NCI-H446 (cell line): ENCODE measurements at regions not wholly inside any gene's neighbourhood (a gene's known extent, or its start where the extent isn't known, plus 50 kb on each side); places are given as distances from the start of the nearest gene placed in this dataset.
"Not testable (repeated sequence)": the region's sequence is repeated elsewhere in the genome, so short reads cannot be mapped to it uniquely, and the experiment has no call there.

Experiments
- DNase-seq, 2 experiments: peaks; one replicate each; lab custom pipeline; 2025; lab: John Stamatoyannopoulos, UW

- no peak for DNase-seq
These were observed 1155.2 kb upstream of the CNTN5 start for GRCh38 chr11:97865424-97866012.

GRCh38 chr11:97871816-97872215, 1148.9 kb upstream of the CNTN5 start:
- no peak for DNase-seq

GRCh38 chr11:97880209-97880608, 1140.5 kb upstream of the CNTN5 start:
- no peak for DNase-seq

GRCh38 chr11:97883086-97883485, 1137.7 kb upstream of the CNTN5 start:
- no peak for DNase-seq

DNA sequence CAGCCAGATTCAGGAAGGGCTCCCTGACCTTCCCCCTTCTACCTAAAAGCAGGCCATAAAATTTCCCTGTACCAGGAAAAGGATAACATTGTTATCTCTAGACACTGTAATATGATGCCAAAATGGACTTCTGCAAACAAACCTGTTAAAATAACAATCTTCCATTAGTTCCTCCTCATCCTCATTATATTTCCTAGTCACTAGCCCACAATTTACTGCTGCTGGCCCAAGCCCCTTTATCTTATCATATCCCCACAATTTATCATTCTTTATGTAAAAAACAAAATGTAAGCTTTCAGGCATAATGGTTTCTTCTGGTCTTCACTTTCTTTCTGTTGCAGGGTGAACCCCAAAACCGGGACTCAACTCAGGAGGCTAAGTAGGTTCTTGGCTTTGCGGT, 1132.1 kb upstream of the CNTN5 start:
- no peak for DNase-seq

DNA sequence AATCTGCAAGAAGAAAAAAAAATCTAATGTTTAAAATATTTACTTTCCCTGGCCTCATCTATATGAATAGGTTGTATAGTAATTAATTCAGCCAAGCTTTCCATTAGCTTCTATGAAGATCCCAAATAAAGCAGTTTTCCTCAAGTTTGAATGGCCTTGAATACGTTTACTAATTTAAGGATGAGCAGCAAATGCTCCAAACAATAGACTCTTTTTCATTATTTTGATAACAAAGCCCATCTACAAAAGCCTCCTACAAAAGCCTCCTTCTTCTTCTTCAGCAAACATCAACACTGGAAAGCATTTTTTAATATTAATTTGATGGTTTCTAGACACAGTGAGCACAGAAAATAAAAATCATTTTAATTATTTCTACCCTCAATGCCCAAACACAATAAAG, 1130.3 kb upstream of the CNTN5 start:
- no peak for DNase-seq

DNA sequence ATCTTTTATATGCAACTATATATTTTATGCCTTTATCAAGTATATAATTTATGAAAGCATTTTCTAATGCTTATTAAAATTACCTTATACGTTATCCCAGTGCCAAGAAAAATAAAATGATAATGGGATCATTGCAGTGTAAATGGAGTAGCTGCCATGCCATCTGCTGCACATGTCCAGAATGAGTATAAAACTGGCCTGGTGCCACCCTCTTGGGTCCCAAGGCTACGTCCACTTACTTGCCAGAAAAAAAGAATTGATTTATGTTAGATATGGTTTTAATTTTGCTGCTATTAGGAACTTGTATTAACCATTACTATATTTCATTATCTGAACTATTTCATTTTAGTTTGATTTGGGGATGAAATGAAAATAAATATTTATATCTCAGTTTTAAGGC, 1127.1 kb upstream of the CNTN5 start:
- DNase-seq, result peak; percentile 95 to 96

GRCh38 chr11:97894978-97895377, 1125.8 kb upstream of the CNTN5 start:
- no peak for DNase-seq

DNA sequence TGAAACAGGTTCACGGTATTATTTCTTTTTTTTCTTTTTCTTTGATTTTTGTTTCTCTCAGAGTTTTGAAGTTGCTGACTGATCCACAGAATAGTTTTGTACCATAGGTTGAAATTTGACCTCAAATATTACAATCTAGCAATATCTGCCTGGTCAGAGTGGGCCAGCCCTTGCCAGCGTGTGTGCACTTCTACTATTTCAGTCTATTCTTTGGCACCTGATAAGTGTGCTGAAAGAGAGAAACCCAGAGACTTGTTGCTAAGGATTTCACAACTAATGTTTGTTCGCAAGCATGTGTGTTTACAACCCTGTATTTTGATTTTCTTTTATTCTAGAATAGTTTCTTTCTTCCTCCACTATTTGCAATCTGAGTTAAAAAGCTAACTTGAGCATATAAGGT, 1125.2 kb upstream of the CNTN5 start:
- DNase-seq, result no peak

- DNase-seq, result no peak
These were observed 1117.9 kb upstream of the CNTN5 start for GRCh38 chr11:97902828-97903227.

DNA sequence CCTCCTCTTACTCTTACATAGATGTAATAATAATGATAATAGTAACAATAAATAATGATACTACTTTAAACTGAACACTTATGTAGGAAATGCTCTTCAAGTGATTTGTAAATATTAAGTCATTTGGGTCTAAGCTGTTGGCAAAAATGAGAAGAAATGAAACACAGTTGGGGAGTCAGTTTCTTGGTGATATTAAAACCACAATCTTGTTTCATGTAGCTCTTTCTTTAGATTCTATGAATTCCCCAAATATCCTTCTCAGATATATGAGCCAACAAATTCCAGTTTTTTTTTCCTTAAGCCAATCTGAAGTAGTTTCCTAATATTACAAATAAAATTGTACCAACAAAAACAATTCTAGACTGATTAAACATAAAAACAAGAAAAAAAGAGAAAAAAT, 1115.6 kb upstream of the CNTN5 start:
- DNase-seq, result no peak

DNA sequence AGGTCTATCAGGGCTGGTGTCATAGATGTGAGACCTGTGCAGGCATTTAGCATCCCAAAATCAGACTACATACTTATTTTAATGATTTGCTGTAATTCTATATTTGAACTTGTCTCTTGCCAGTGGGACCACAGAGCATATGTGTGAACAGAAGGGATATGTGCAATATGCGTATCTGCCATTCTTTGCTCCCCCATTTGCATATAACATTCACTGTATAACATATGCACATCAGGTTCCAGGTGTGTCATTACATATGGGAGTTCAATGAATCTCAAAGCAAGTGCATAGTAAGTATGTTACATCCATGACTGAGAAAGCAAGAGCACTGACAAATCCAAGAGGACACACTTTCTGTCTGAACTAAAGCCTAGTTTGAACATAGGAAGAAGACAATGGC, 1115.1 kb upstream of the CNTN5 start:
- DNase-seq, result no peak

GRCh38 chr11:97908354-97908753, 1112.4 kb upstream of the CNTN5 start:
- DNase-seq, result no peak

- no peak for DNase-seq
These were observed 1110.9 kb upstream of the CNTN5 start for GRCh38 chr11:97909614-97910399.

GRCh38 chr11:97912629-97913028, 1108.1 kb upstream of the CNTN5 start:
- no peak for DNase-seq

GRCh38 chr11:97922933-97923332, 1097.8 kb upstream of the CNTN5 start:
- DNase-seq, result not testable (repeated sequence)

DNA sequence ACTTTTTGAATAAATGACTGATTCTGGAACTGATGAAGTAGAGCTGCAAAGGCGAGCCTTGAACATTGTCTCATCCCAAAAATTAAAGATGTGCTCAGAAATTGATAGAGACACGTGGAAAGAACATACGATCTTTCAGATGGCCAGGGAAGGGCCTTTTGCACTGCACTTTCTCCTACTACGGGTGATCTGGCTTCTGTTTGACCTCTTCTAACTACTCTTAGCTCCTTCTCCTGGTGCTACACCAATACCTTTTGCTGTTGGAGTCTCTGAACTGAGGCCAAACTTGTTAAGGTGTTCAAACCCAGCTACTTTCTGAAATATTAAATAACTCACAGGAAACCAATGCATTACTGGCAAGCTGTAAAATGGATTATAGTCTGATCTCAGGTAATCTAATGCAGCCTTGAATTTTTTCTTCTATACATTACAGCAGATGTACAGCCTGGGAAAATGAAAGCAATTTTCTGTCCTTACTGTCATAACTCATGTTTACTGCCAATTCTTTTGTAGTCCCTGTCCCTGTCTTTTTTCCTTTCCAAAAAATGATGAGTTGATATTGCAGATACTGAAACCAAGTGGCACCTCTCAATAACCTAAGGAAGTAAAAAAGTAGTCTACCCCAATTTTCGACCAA, 1086.1 kb upstream of the CNTN5 start:
- no peak for DNase-seq

DNA sequence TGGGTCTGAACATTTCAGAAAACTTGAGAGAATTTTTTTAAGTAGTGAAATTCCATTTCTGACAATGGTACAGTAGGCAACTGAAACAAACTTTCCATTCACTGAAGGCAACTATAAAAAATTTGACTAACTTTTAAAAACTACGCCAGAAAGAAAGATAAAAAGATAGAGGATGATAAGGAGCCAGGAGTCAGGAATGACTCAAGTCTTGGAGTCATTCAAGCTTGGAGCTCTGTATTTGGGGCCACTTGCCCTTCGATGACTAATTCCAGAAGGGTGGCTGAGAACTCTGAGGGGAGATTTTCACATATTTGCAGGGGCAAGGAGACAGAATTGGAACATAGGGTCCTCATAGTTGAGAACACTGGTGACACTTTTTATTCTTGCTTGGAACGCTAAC, 1083.2 kb upstream of the CNTN5 start:
- no peak for DNase-seq

DNA sequence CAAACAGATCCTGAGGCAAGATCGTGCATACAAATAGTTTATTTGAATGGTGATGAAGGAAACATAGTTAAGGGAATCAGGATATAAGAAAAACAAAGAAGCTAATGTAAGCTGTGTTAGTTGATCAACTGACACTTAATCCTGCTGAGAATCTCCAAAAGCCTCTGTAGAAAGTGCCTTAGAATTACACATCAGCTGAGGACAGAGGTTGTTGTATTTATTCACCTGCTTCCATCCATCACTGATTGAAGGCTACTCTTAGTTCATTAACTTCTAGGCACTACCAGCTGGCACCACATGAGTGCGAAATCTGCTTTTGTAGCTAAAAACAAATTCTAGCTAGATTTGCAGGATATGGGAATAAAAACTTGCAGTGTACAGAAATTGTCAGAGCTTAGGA, 1082.0 kb upstream of the CNTN5 start:
- DNase-seq, result no peak

- no peak for DNase-seq
These were observed 1077.3 kb upstream of the CNTN5 start for GRCh38 chr11:97943493-97943892.

DNA sequence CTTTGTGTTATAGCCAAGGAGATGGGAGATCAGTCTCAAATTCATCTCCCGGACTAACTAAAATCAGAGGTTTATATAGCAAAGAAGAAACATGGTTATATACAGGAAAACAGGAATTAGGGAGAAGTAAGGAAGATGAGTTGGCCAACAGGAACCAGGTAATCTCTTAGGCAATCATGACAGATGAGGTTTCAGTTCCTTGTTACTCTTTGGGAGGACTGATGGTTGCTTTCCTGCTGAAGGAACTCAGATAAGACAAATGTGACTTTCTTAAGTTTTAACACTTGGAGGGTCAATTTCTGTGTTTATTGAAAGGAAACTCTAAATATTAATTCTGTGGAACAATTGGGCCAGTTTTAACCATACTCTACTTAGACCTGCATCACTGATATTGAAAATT, 1072.0 kb upstream of the CNTN5 start:
- no peak for DNase-seq

DNA sequence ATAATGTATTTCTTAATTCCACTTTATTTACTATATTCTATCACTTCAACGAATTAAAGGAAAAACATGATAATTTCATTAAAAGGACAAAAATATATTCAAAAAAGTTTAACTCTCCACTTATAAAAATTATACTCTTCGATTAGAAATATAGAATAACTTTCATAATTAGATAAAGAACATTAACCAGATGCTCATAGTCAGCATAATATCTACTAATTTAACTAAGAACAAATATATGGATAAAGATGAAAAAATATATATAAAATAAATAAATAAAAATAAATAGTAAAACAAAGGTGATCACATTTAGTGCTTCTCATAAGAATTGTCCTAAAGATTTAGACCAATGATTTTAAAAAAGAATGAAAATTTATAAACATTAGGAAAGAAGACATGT, 1065.2 kb upstream of the CNTN5 start:
- DNase-seq, result no peak

DNA sequence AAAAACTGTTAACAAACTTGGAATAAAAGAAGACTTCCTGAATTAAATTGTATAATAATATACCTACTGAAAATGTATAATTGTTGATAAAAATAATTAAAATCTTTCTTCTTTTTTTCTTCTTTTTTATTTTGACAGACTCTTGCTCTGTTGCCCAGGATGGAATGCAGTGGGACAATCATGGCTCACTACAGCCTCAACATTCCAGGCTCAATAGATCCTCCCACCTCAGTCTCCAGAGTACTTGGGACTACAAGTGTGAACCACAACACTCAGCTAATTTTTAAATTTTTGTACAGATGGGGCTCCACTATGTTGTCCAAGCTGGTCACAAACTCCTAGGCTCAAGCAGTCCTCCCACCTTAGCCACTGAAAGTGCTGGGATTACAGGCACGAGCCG, 1063.8 kb upstream of the CNTN5 start:
- no peak for DNase-seq

DNA sequence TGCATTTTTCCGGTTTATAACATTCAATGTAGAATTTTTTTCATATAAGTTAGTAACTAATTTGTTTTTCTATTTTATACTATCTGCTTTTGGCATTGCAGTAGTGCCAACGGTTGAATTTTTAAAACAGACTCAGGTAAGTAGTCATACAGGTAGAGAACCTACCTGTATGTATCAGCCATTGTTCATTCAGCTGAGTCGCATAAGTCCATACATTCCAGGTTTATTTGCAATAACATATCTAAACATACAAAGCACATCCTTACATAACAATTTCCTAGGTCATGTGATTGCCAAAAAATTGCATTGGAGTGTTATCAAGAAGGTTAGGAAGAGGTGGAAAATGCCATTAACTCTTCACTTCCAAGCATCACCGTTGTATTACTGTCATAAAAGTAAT, 1059.3 kb upstream of the CNTN5 start:
- DNase-seq, result no peak
